Fibroblast of peridontal ligament (primary cell): ENCODE measurements at regions not wholly inside any gene's neighbourhood (a gene's known extent, or its start where the extent isn't known, plus 50 kb on each side); places are given as distances from the start of the nearest gene placed in this dataset.

Source experiments
- DNase-seq: peaks from one replicate; pipeline ENCODE4 v3.0.0-alpha.2; 2010; ENCODE audit errors: extremely low read depth

- DNase-seq = no peak
Observed at GRCh38 chr2:196356332-196356731, 185.0 kb upstream of the STK17B start.

DNA sequence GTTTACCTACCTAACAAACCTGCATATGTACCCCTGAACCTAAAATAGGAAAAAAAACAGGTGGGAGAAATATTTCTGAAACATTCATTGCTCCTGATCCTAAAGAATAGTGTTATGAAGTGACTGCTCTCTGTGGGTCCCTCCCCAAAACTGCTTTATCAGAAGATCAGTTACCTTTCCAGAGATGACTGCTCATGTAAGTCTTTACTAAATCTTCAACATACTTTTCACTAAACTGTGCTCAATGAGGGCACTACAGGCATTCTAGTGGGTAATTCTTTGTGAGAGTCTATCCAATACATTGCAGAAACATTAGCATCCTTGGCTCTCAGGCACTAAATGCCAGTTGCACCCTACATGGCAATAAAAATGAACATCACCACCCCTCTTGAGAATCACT, 189.3 kb upstream of the STK17B start:
- no peak for DNase-seq

GRCh38 chr2:196361606-196362326, 190.4 kb upstream of the STK17B start:
- no peak for DNase-seq

GRCh38 chr2:196362973-196363549, 191.7 kb upstream of the STK17B start:
- DNase-seq = no peak

- no peak for DNase-seq
Observed at GRCh38 chr2:196365145-196365544, 193.8 kb upstream of the STK17B start.

- no peak for DNase-seq
Observed at GRCh38 chr2:196365923-196366322, 194.5 kb upstream of the STK17B start.

GRCh38 chr2:196367633-196368032, 196.3 kb upstream of the STK17B start:
- no peak for DNase-seq

DNA sequence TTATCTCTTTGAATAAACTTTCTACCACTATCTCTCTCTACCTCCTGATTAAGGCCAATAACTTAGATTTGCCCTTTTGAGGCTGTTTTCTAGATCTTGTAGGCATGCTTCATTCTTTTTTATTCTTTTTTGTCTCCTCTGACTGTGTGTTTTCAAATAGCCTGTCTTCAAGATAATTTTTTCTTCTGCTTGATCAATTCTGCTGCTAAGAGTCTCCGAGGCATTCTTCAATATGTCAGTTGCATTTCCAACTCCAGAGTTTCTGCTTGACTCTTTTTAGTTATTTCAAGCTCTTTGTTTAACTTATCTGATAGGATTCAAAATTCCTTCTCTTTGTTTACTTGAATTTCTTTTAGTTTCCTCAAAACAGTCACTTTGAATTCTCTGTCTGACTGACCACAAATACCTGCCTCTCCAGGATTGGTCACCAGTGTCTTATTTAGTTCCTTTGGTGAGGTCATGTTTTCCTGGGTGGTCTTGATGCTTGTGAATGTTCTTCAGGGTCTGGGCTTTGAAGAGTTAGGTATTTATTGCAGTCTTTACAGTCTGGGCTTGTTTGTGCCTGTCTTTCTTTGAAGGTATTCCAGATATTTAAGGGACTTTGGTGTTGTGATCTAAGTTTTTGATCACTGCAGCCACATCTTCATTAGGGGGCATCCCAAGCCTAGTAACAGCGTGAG, 197.3 kb upstream of the STK17B start:
- DNase-seq = no peak

GRCh38 chr2:196369967-196370366, 198.6 kb upstream of the STK17B start:
- no peak for DNase-seq

GRCh38 chr2:196370381-196370780, 199.0 kb upstream of the STK17B start:
- no peak for DNase-seq

DNA sequence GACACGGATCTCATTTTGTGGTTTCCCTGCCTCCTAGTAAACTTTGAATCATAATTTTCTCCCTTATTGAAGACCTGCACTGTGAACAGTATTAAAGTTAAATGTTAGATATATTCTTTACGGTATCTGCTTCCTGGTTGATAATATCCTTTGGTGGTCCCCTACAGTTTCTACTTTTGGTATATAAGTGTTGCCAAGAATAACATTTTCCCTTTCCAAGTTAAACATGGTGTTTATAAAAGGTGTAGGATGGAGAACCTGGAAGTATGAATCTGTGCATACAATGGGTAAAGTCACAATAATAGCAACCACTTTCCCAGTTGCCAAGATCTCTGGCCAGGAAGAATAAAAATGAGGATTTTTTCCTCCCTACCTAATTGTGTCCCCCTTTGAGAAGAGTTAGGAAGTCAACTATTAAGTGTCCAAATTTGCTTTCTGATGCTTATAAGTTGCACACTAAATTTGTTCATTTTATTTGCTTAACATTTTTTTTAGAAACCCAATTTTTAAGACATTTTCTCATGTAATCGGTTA, 201.0 kb upstream of the STK17B start:
- DNase-seq = no peak

DNA sequence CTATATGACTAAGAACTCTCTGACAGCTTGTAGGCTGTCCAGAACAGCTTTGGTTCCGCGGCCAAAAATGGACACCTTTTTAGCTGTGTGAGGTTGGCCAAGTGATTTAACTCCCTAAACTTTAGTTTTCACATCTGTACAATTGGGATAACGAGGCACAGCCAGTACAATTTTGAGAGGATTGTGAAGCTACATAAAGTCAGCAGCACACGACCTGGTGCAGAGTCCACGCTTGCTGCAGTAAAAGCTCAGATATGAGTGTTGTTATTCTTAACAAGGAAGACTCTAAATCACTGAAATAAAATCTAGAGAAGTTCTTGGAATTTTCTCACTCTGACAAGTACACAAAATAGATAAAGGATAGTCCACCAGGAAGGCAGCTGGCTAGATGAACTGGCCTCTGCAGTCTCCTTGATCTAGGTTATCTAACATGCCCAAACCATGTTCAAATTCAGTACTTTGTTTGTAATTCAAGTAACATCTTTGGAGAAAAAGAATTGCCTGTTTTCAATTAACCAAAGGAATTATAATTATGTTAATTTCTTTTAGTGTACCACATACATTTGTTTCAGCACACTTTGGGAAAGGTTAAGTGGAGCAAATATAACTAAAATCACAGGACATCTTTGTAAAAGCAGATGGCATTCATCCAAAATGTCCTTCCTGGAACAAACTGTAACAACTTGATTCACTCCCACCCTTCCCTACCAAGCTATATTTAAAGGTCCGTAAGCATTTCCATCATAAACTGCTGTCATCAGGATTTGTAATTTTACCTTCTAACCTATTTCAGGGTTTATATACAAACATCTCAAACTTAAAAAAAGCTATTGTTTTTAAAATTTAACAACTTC, 201.7 kb upstream of the STK17B start:
- peak; percentile 11 for DNase-seq

- DNase-seq = peak; percentile 88
Observed at GRCh38 chr2:196376984-196377877, 205.9 kb upstream of the STK17B start.

GRCh38 chr2:196379600-196379999, 208.2 kb upstream of the STK17B start:
- DNase-seq = no peak

- DNase-seq = no peak
Observed at GRCh38 chr2:196380098-196380497, 208.7 kb upstream of the STK17B start.

- no peak for DNase-seq
Observed at GRCh38 chr2:196380575-196380974, 209.2 kb upstream of the STK17B start.

DNA sequence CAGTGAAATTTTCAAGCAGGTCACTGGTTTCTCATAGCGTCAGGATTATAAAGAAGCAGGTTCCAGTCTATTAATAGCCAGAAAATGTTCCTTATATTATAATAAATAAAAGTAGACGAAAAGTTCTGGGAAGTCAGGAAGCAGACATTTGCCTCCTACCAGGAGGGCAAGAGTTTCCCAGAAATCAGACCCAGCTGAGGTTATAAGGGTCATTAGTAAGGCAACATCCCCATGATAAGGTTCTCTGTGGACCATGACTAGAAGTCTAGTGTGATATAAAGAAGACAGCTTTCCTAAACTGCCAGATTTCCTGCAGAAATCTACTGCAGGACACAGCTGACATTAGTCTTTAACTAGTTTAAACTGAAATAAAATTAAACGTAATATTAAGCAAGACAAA, 210.1 kb upstream of the STK17B start:
- no peak for DNase-seq

- DNase-seq = no peak
Observed at GRCh38 chr2:196383799-196384198, 212.4 kb upstream of the STK17B start.

DNA sequence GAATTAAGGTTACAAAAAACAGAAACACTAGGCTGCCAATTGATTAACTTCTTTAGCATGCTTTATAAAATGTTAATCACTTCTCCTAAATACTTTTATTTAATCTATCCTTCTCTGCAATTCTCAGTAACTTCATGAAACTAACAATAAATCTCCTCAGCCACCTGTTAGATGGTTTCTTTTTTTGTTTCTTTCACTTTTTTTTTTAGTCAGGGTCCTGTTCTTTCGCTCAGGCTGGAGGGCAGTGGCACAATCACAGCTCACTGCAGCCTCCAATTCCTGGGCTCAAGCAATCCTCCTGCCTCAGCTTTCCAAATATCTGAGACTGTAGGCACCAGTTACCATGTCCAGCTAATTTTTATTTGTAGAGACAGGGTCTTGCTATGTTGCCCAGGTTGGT, 213.4 kb upstream of the STK17B start:
- DNase-seq = no peak

- peak; percentile 28 for DNase-seq
Observed at GRCh38 chr2:196389670-196390069, 218.3 kb upstream of the STK17B start.
